Lower leg skin (tissue), 3 donors: ENCODE measurements at regions not wholly inside any gene's neighbourhood (a gene's known extent, or its start where the extent isn't known, plus 50 kb on each side); places are given as distances from the start of the nearest gene placed in this dataset.

ENCODE experiments used
- POLR2A ChIP-seq, 2 donors: fragments of 450-650 bp; IDR thresholded peaks; one replicate each; pipeline ENCODE4 v1.6.1; 2016 to 2017; ENCODE audit warnings: antibody characterized with exemption in 2 of 2, mild to moderate bottlenecking in 1 of 2, moderate library complexity in 1 of 2
- TF ChIP-seq, protein P1 (sequence below), 3 donors: fragments of 450-650 bp; IDR thresholded peaks; one replicate each; pipeline ENCODE4 v1.5.1; 2016; ENCODE audit warnings: antibody characterized with exemption in 3 of 3, mild to moderate bottlenecking in 3 of 3, moderate library complexity in 2 of 3

DNA sequence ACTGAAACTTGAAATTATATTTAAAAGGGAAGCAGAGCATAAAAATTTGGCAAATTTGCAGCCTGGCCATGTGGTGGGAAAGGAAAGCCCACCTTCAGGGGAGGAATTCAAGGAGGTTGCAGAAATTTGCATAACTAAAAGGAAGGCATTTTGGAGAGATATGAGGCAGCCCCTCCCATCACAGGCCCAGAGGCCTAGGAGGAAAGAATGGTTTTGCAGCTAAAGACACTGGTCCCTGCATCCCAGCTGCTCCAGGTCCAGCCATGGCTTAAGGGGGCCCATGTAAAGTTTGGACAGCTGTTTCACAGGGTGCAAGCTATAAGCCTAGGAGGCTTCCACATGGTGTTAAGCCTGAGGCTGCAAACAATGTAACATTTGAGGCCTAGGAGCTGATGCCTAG lies 212.5 kb downstream of the NNT start:
- no peak for TF ChIP-seq POLR2A (IDR thresholded peaks at IDR 0.05)
- TF ChIP-seq, protein P1, sequence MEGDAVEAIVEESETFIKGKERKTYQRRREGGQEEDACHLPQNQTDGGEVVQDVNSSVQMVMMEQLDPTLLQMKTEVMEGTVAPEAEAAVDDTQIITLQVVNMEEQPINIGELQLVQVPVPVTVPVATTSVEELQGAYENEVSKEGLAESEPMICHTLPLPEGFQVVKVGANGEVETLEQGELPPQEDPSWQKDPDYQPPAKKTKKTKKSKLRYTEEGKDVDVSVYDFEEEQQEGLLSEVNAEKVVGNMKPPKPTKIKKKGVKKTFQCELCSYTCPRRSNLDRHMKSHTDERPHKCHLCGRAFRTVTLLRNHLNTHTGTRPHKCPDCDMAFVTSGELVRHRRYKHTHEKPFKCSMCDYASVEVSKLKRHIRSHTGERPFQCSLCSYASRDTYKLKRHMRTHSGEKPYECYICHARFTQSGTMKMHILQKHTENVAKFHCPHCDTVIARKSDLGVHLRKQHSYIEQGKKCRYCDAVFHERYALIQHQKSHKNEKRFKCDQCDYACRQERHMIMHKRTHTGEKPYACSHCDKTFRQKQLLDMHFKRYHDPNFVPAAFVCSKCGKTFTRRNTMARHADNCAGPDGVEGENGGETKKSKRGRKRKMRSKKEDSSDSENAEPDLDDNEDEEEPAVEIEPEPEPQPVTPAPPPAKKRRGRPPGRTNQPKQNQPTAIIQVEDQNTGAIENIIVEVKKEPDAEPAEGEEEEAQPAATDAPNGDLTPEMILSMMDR (IDR thresholded peaks at IDR 0.05) = no peak
